ENCODE measurements at regions not wholly inside any gene's neighbourhood (a gene's known extent, or its start where the extent isn't known, plus 50 kb on each side); places are given as distances from the start of the nearest gene placed in this dataset.

GRCh38 chr2:52064234-52064633 lies 1032.3 kb upstream of the NRXN1 start:
- DNase-seq (no peak), ATAC-seq (ENCODE audit: low FRiP score in 2 of 2) (no peak)
- Histone ChIP-seq H3K4me3 (no peak overlapping the region), H3K27me3 (no peaks in the 10 kb centered on the region), H3K36me3 (no peaks in the 10 kb centered on the region), H3K9me3 (no peaks in the 10 kb centered on the region), H3K27ac (no peak overlapping the region), H3K4me1 (no peaks in the 10 kb centered on the region)
- WGBS, 2 donors = 91 to 96% methylated on average over 4 of the region's 4 CpGs
- TF ChIP-seq EP300 (IDR thresholded peaks at IDR 0.05) (no peak), CTCF (IDR thresholded peaks at IDR 0.05) (no peak), POLR2AphosphoS5 (IDR thresholded peaks at IDR 0.05) (no peak), POLR2A (IDR thresholded peaks at IDR 0.05) (no peak)

- Histone ChIP-seq H3K27me3 (no peaks in the 10 kb centered on the region), H3K4me3 (no peak overlapping the region), H3K9me3 (peaks cover 0 to 6% (median 0%) of the 10 kb centered on the region in 4 donors), H3K36me3 (no peaks in the 10 kb centered on the region), H3K4me1 (no peaks in the 10 kb centered on the region), H3K27ac (no peak overlapping the region)
- DNase-seq (no peak), ATAC-seq (ENCODE audit: low FRiP score in 2 of 2) (no peak)
- TF ChIP-seq CTCF (IDR thresholded peaks at IDR 0.05) (no peak), POLR2AphosphoS5 (IDR thresholded peaks at IDR 0.05) (no peak), EP300 (IDR thresholded peaks at IDR 0.05) (no peak), POLR2A (IDR thresholded peaks at IDR 0.05) (no peak)
- 38 to 46% methylated on average over 3 of the region's 3 CpGs for WGBS, 2 donors
These were observed 1022.9 kb upstream of the NRXN1 start for GRCh38 chr2:52054824-52055223.

- WGBS, 2 donors = 82 to 91% methylated on average over 1 of the region's 1 CpG
- no peaks in the 10 kb centered on the region for H3K36me3 ChIP-seq
- DNase-seq (no peak), ATAC-seq (ENCODE audit: low FRiP score in 2 of 2) (no peak)
- H3K27ac ChIP-seq = no peak overlapping the region
- H3K4me1 ChIP-seq = no peaks in the 10 kb centered on the region
- H3K9me3 ChIP-seq = no peaks in the 10 kb centered on the region
- no peak overlapping the region for H3K4me3 ChIP-seq
- TF ChIP-seq POLR2AphosphoS5 (IDR thresholded peaks at IDR 0.05) = no peak
- TF ChIP-seq CTCF (IDR thresholded peaks at IDR 0.05) = no peak
- no peak for TF ChIP-seq POLR2A (IDR thresholded peaks at IDR 0.05)
- no peak for TF ChIP-seq EP300 (IDR thresholded peaks at IDR 0.05)
- no peaks in the 10 kb centered on the region for H3K27me3 ChIP-seq
These were observed 1004.9 kb upstream of the NRXN1 start for GRCh38 chr2:52036853-52037252.

- no peaks in the 10 kb centered on the region for H3K4me1 ChIP-seq
- no peak overlapping the region for H3K4me3 ChIP-seq
- H3K36me3 ChIP-seq = no peaks in the 10 kb centered on the region
- no peaks in the 10 kb centered on the region for H3K9me3 ChIP-seq
- DNase-seq (no peak), ATAC-seq (ENCODE audit: low FRiP score in 2 of 2) (no peak)
- TF ChIP-seq POLR2AphosphoS5 (IDR thresholded peaks at IDR 0.05) = no peak
- no peak for TF ChIP-seq POLR2A (IDR thresholded peaks at IDR 0.05)
- no peak for TF ChIP-seq CTCF (IDR thresholded peaks at IDR 0.05)
- no peak for TF ChIP-seq EP300 (IDR thresholded peaks at IDR 0.05)
- 100% methylated on average over 1 of the region's 1 CpG for WGBS, 2 donors
- no peaks in the 10 kb centered on the region for H3K27me3 ChIP-seq
- H3K27ac ChIP-seq = no peak overlapping the region
These were observed 1004.1 kb upstream of the NRXN1 start for GRCh38 chr2:52036024-52036423.

GRCh38 chr2:52035391-52035790 lies 1003.5 kb upstream of the NRXN1 start:
- TF ChIP-seq EP300 (IDR thresholded peaks at IDR 0.05) (no peak), POLR2AphosphoS5 (IDR thresholded peaks at IDR 0.05) (no peak), CTCF (IDR thresholded peaks at IDR 0.05) (no peak), POLR2A (IDR thresholded peaks at IDR 0.05) (no peak)

More at GRCh38 chr2:52035391-52035790, 1003.5 kb upstream of the NRXN1 start:
- no peaks in the 10 kb centered on the region for H3K4me1 ChIP-seq
- no peak for ATAC-seq (ENCODE audit: low FRiP score in 2 of 2)
- no peak for DNase-seq
- H3K4me3 ChIP-seq = no peak overlapping the region
- WGBS, 2 donors = 81 to 96% methylated on average over 1 of the region's 1 CpG
- no peaks in the 10 kb centered on the region for H3K9me3 ChIP-seq
- H3K27ac ChIP-seq = no peak overlapping the region
- no peaks in the 10 kb centered on the region for H3K36me3 ChIP-seq
- H3K27me3 ChIP-seq = no peaks in the 10 kb centered on the region
